PC-3 (cell line): ENCODE measurements at regions not wholly inside any gene's neighbourhood (a gene's known extent, or its start where the extent isn't known, plus 50 kb on each side); places are given as distances from the start of the nearest gene placed in this dataset.

Source experiments
- ATAC-seq: fragments of 200-7000 bp; cut with Tn5 transposase; 2 replicates; pipeline ENCODE4 v1.9.1; 2020; ENCODE audit warnings: mild to moderate bottlenecking, moderate library complexity
- BruUV-seq: library from RNA; stranded (reverse); fragments of 400-500 nt; replicated peaks from 2 replicates; lab custom pipeline; 2021; lab: Mats Ljungman, UMichigan
- CTCF ChIA-PET: fragments of 300-600 bp; sonication (Branson Sonifier 250); formaldehyde crosslinking; loops from one replicate; lab custom pipeline; 2022; ENCODE audit warnings: antibody characterized with exemption; lab: Charles Lee
- POLR2A ChIA-PET: fragments of 300-600 bp; sonication (Branson Sonifier 250); formaldehyde crosslinking; loops from one replicate; lab custom pipeline; 2022; ENCODE audit warnings: antibody characterized with exemption; ENCODE audit not compliant: unreplicated experiment; lab: Charles Lee
- DNase-seq: peaks from one replicate; pipeline ENCODE4 v3.0.0-alpha.2; 2015
- H2AFZ ChIP-seq: fragments of 300-600 bp; sonication (generic); 2 replicates; pipeline ENCODE4 v1.6.0; 2016; ENCODE audit warnings: antibody characterized with exemption, low read length
- H3F3A ChIP-seq: fragments of 300-600 bp; sonication (generic); one replicate; pipeline ENCODE4 v1.6.0; 2017; ENCODE audit warnings: antibody characterized with exemption, low read length, control low read depth, mild to moderate bottlenecking; ENCODE audit not compliant: unreplicated experiment
- H3K27ac ChIP-seq: fragments of 300-600 bp; sonication (generic); 2 replicates; pipeline ENCODE4 v1.5.1; 2016; ENCODE audit warnings: mild to moderate bottlenecking, low read length
- H3K27me3 ChIP-seq: fragments of 300-600 bp; sonication (generic); 2 replicates; pipeline ENCODE4 v1.6.1; 2016; ENCODE audit warnings: low read length, mixed read lengths
- H3K36me3 ChIP-seq: fragments of 300-600 bp; sonication (generic); 2 replicates; pipeline ENCODE4 v1.6.1; 2016; ENCODE audit warnings: low read depth, mixed run types, low read length, mixed read lengths
- H3K4me1 ChIP-seq: fragments of 300-600 bp; sonication (generic); 2 replicates; pipeline ENCODE4 v1.5.1; 2016; ENCODE audit warnings: low read length; ENCODE audit not compliant: insufficient read depth
- H3K4me2 ChIP-seq: fragments of 300-600 bp; sonication (generic); 2 replicates; pipeline ENCODE4 v1.6.0; 2016; ENCODE audit warnings: low read length
- H3K4me3 ChIP-seq: fragments of 300-600 bp; sonication (generic); 2 replicates; pipeline ENCODE4 v1.5.1; 2016; ENCODE audit warnings: mild to moderate bottlenecking, low read length, mixed read lengths
- H3K79me2 ChIP-seq: fragments of 300-600 bp; sonication (generic); 2 replicates; pipeline ENCODE4 v1.6.1; 2017; ENCODE audit warnings: low read length, mixed read lengths
- H3K9ac ChIP-seq: fragments of 300-600 bp; sonication (generic); 2 replicates; pipeline ENCODE4 v1.6.0; 2016; ENCODE audit warnings: mild to moderate bottlenecking, low read length
- H3K9me2 ChIP-seq: fragments of 300-600 bp; sonication (generic); replicated peaks from 2 replicates; pipeline ENCODE4 v1.6.1; 2016; ENCODE audit warnings: mixed run types, low read length, mixed read lengths
- H3K9me3 ChIP-seq: fragments of 300-600 bp; sonication (generic); 2 replicates; pipeline ENCODE4 v1.6.1; 2016; ENCODE audit warnings: low read length, mixed read lengths
- H4K20me1 ChIP-seq: fragments of 300-600 bp; sonication (generic); 2 replicates; pipeline ENCODE4 v1.6.1; 2016; ENCODE audit warnings: low read length, mixed read lengths
- EZH2 ChIP-seq: fragments of 300-600 bp; sonication (generic); IDR thresholded peaks from one replicate; pipeline ENCODE4 v1.6.1; 2017; ENCODE audit warnings: antibody characterized with exemption, mild to moderate bottlenecking, low read length; ENCODE audit not compliant: unreplicated experiment
- EZH2phosphoT487 ChIP-seq: fragments of 300-600 bp; sonication (generic); IDR thresholded peaks from 2 replicates; pipeline ENCODE4 v1.6.1; 2018; ENCODE audit warnings: mild to moderate bottlenecking, antibody characterized with exemption, low read length, borderline replicate concordance
- intact Hi-C: fragments of 100-400 bp; cut with micrococcal nuclease; formaldehyde crosslinking; loops from 2 replicates; pipeline ENCODE4 v1.9.0; 2023
- TF ChIP-seq, protein P1 (sequence below): fragments of 300-600 bp; sonication (generic); conservative IDR thresholded peaks from 2 replicates; pipeline ENCODE4 v1.5.1; 2017; ENCODE audit warnings: antibody characterized with exemption, low read depth, mild to moderate bottlenecking, low read length

GRCh38 chr5:163772644-163773043 is 267.2 kb downstream of the MAT2B start:
- no peak overlapping the region for H2AFZ ChIP-seq
- no peak for DNase-seq
- BruUV-seq, result no TSS peak
- no peaks in the 10 kb centered on the region for H3K36me3 ChIP-seq
- POLR2A ChIA-PET, result no interaction called here
- H3K4me2 ChIP-seq, result no peak overlapping the region
- intact Hi-C loops, result no loop called here
- H3K27me3 ChIP-seq, result peaks cover 19% of the 10 kb centered on the region
- no peaks in the 10 kb centered on the region for H3K79me2 ChIP-seq
- TF ChIP-seq EZH2phosphoT487, result no peak
- no peak for TF ChIP-seq EZH2
- TF ChIP-seq, protein P1, sequence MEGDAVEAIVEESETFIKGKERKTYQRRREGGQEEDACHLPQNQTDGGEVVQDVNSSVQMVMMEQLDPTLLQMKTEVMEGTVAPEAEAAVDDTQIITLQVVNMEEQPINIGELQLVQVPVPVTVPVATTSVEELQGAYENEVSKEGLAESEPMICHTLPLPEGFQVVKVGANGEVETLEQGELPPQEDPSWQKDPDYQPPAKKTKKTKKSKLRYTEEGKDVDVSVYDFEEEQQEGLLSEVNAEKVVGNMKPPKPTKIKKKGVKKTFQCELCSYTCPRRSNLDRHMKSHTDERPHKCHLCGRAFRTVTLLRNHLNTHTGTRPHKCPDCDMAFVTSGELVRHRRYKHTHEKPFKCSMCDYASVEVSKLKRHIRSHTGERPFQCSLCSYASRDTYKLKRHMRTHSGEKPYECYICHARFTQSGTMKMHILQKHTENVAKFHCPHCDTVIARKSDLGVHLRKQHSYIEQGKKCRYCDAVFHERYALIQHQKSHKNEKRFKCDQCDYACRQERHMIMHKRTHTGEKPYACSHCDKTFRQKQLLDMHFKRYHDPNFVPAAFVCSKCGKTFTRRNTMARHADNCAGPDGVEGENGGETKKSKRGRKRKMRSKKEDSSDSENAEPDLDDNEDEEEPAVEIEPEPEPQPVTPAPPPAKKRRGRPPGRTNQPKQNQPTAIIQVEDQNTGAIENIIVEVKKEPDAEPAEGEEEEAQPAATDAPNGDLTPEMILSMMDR, result no peak
- ATAC-seq, result no peak
- no peak overlapping the region for H3K27ac ChIP-seq
- no peak overlapping the region for H3K4me3 ChIP-seq
- H4K20me1 ChIP-seq, result no peaks in the 10 kb centered on the region
- no peaks in the 10 kb centered on the region for H3K9me3 ChIP-seq
- no peaks in the 10 kb centered on the region for H3K4me1 ChIP-seq
- H3K9me2 ChIP-seq, result no peaks in the 10 kb centered on the region
- no peaks in the 10 kb centered on the region for H3F3A ChIP-seq
- H3K9ac ChIP-seq, result no peak overlapping the region
- CTCF ChIA-PET, result no interaction called here

GRCh38 chr5:163773226-163773625 is 267.8 kb downstream of the MAT2B start:
- H3K4me1 ChIP-seq, result no peaks in the 10 kb centered on the region
- H3K27me3 ChIP-seq, result peaks cover 19% of the 10 kb centered on the region
- intact Hi-C loops, result no loop called here
- DNase-seq (no peak), ATAC-seq (no peak)
- no peaks in the 10 kb centered on the region for H3F3A ChIP-seq
- no peaks in the 10 kb centered on the region for H4K20me1 ChIP-seq
- no peak overlapping the region for H3K27ac ChIP-seq
- no peak overlapping the region for H3K4me2 ChIP-seq
- H3K9me2 ChIP-seq, result no peaks in the 10 kb centered on the region
- TF ChIP-seq EZH2phosphoT487 (no peak), EZH2 (no peak)
- TF ChIP-seq, protein P1, result no peak
- H2AFZ ChIP-seq, result no peak overlapping the region
- ChIA-PET CTCF (no interaction called here), POLR2A (no interaction called here)
- no peak overlapping the region for H3K4me3 ChIP-seq
- H3K36me3 ChIP-seq, result no peaks in the 10 kb centered on the region
- no peaks in the 10 kb centered on the region for H3K9me3 ChIP-seq
- no peak overlapping the region for H3K9ac ChIP-seq
- no peaks in the 10 kb centered on the region for H3K79me2 ChIP-seq
- BruUV-seq, result no TSS peak

DNA sequence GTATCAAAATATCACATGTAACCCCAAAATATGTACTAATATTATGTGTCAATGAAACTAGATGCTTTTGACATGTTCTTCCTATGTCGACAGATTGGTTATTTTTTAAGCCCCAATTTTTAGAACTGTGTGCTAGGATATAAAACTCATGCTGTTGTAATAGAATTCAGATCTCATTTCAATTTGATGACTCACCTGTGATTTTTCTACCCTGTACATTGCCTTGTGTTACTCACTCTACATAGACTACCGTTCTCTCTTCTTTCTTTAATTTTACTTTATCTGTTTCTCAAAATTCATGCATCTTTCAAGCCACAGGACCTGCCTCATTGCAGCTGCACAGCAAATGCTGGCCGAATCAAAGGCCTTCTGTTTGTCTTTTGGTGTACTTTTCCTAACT is 284.5 kb downstream of the MAT2B start:
- H4K20me1 ChIP-seq, result no peaks in the 10 kb centered on the region
- H3K36me3 ChIP-seq, result no peaks in the 10 kb centered on the region
- H3K79me2 ChIP-seq, result no peaks in the 10 kb centered on the region
- no peak overlapping the region for H3K4me3 ChIP-seq
- TF ChIP-seq, protein P1, result no peak
- no peak for TF ChIP-seq EZH2
- 0 out of 2 replicates have a peak, but pooled peaks cover 3% of the 10 kb centered on the region for H3K4me1 ChIP-seq
- DNase-seq, result peak; percentile 8
- ATAC-seq, result no peak
- ChIA-PET CTCF (no interaction called here), POLR2A (no interaction called here)
- no peak overlapping the region for H3K9ac ChIP-seq
- H3K4me2 ChIP-seq, result 0 out of 2 replicates have a peak overlapping the region, but pooled peaks have one; percentile 28
- intact Hi-C loops, result no loop called here
- no peaks in the 10 kb centered on the region for H3K27me3 ChIP-seq
- H2AFZ ChIP-seq, result no peak overlapping the region
- BruUV-seq, result no TSS peak
- no peaks in the 10 kb centered on the region for H3F3A ChIP-seq
- no peaks in the 10 kb centered on the region for H3K9me3 ChIP-seq
- 0 out of 2 replicates have a peak overlapping the region, but pooled peaks have one; percentile 18 for H3K27ac ChIP-seq
- no peaks in the 10 kb centered on the region for H3K9me2 ChIP-seq
